Left renal cortex interstitium (tissue), 4 donors: ENCODE measurements at regions not wholly inside any gene's neighbourhood (a gene's known extent, or its start where the extent isn't known, plus 50 kb on each side); places are given as distances from the start of the nearest gene placed in this dataset.

ENCODE experiments used
- DNase-seq, 4 donors: peaks; one replicate each; pipeline ENCODE4 v3.0.0-alpha.2; 2013; ENCODE audit warnings: low read depth in 4 of 4, low spot score in 2 of 4, missing footprints in 1 of 4

GRCh38 chr10:21176934-21177480 is 279.9 kb upstream of the NEBL start:
- DNase-seq: no peak

GRCh38 chr10:21175797-21176196 is 278.7 kb upstream of the NEBL start:
- DNase-seq: no peak

- no peak for DNase-seq
Measured at GRCh38 chr10:21174715-21175495, 277.8 kb upstream of the NEBL start.

GRCh38 chr10:21173802-21174714 is 276.9 kb upstream of the NEBL start:
- DNase-seq: no peak

GRCh38 chr10:21172930-21173801 is 276.1 kb upstream of the NEBL start:
- peak in 1 of 4 donors; percentile 54 for DNase-seq

- no peak for DNase-seq
Measured at GRCh38 chr10:21172542-21172929, 275.4 kb upstream of the NEBL start.

GRCh38 chr10:21171936-21172541 is 274.9 kb upstream of the NEBL start:
- DNase-seq: no peak

- no peak for DNase-seq
Measured at GRCh38 chr10:21171197-21171935, 274.3 kb upstream of the NEBL start.

- DNase-seq: no peak
Measured at GRCh38 chr10:21170216-21170615, 273.1 kb upstream of the NEBL start.

- DNase-seq: no peak
Measured at GRCh38 chr10:21169271-21169670, 272.2 kb upstream of the NEBL start.

- DNase-seq: no peak
Measured at GRCh38 chr10:21167288-21168010, 270.3 kb upstream of the NEBL start.

GRCh38 chr10:21166557-21167287 is 269.6 kb upstream of the NEBL start:
- DNase-seq: no peak

- DNase-seq: no peak
Measured at GRCh38 chr10:21165489-21165888, 268.4 kb upstream of the NEBL start.

- no peak for DNase-seq
Measured at GRCh38 chr10:21164687-21165086, 267.6 kb upstream of the NEBL start.

GRCh38 chr10:21162948-21163347 is 265.8 kb upstream of the NEBL start:
- no peak for DNase-seq

GRCh38 chr10:21161647-21162046 is 264.5 kb upstream of the NEBL start:
- DNase-seq: no peak

- DNase-seq: no peak
Measured at GRCh38 chr10:21161090-21161625, 264.0 kb upstream of the NEBL start.

GRCh38 chr10:21160116-21160515 is 263.0 kb upstream of the NEBL start:
- no peak for DNase-seq
